Ovary (tissue), 7 donors: ENCODE measurements at regions not wholly inside any gene's neighbourhood (a gene's known extent, or its start where the extent isn't known, plus 50 kb on each side); places are given as distances from the start of the nearest gene placed in this dataset.

Experiments
- DNase-seq, 5 donors: peaks; one replicate each; pipeline ENCODE4 v3.0.0-alpha.2; 2019 to 2020
- H3K27ac ChIP-seq, 2 donors: fragments of 200-600 bp; one replicate each; pipeline versions ENCODE4 v1.5.1 to v1.8.0; 2019 to 2022
- H3K27me3 ChIP-seq: fragments of 200-600 bp; one replicate; pipeline ENCODE4 v1.8.0; 2022
- H3K36me3 ChIP-seq: fragments of 200-600 bp; sonication (generic); one replicate; pipeline ENCODE4 v1.5.1; 2019
- H3K4me1 ChIP-seq: one replicate; pipeline ENCODE4 v1.8.1; 2013; ENCODE audit warnings: mild to moderate bottlenecking, moderate library complexity; ENCODE audit not compliant: insufficient read depth
- H3K4me3 ChIP-seq: fragments of 200-600 bp; sonication (generic); one replicate; pipeline ENCODE4 v1.5.1; 2017
- H3K9me3 ChIP-seq, 2 donors: fragments of 200-600 bp in 1 of 2; sonication (generic) in 1 of 2; one replicate each; pipeline versions ENCODE4 v1.5.1 to v1.8.1; 2013 to 2019; ENCODE audit warnings: mild to moderate bottlenecking in 1 of 2, moderate library complexity in 1 of 2
- CTCF ChIP-seq, 3 donors: fragments of 450-650 bp in 2 of 3; fragments of 200-600 bp in 1 of 3; IDR thresholded peaks; one replicate each; pipeline versions ENCODE4 v1.5.1 to v1.8.0; 2016 to 2022; ENCODE audit warnings: antibody characterized with exemption in 3 of 3, mild to moderate bottlenecking in 1 of 3
- EP300 ChIP-seq: sonication (generic); formaldehyde crosslinking; IDR thresholded peaks from one replicate; pipeline ENCODE4 v1.6.1; 2017; ENCODE audit warnings: antibody characterized with exemption
- POLR2A ChIP-seq: fragments of 450-650 bp; IDR thresholded peaks from one replicate; pipeline ENCODE4 v1.6.1; 2017; ENCODE audit warnings: antibody characterized with exemption, mild to moderate bottlenecking, moderate library complexity
- WGBS, 3 donors: extraction: QIAGEN DNeasy Blood & Tissue Kit in 1 of 3; methylation state at CpG; one replicate each; pipeline versions ENCODE4 v1.1.5 to v1.1.7; 2013 to 2017; 5-methylcytosine and 5-hydroxymethylcytosine counted together
- intact Hi-C, 4 donors: fragments of 100-400 bp; cut with DNase I; formaldehyde crosslinking; loops; one replicate each; pipeline versions ENCODE4 v1.11.0 to v1.15.1; 2022 to 2023
- donor health status: DM: no; HTN: no; CAD: no; lungs with moderate emphysema.
- donor health status: DM: no; HTN: no; CAD: no.
- donor health status: Bipolar disorder and iron deficiency.
- donor health status: DM: no; HTN: no; CAD: no.
- donor health status: DM: yes; HTN: yes; CAD: no.

DNA sequence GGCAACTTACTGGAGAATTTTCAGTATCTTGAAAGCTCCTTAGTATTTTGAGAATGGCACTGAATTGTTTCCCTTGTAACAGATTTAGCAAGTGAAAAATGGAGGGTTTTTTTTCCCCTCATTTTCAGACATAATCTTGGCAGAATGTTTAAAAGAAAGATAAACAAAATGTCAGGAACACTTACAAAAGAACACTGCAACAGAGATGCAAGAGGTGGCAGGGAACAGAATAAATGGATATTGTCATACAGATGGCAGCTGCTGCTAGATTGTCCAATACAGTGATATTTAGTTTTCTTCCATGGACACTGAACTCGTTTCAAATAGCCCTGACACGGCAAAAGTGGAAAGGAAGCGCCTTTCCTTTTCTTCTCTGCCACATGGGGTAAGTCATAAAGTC lies 76.9 kb upstream of the ZNF608 start:
- H3K4me1 ChIP-seq: no peaks in the 10 kb centered on the region
- no peaks in the 10 kb centered on the region for H3K27me3 ChIP-seq
- WGBS, 3 donors: 58 to 68% (median 60%) methylated on average over 3 of the region's 3 CpGs
- no peak for DNase-seq
- intact Hi-C loops: no loop called here
- no peak overlapping the region for H3K27ac ChIP-seq
- H3K9me3 ChIP-seq: no peaks in the 10 kb centered on the region
- no peaks in the 10 kb centered on the region for H3K36me3 ChIP-seq
- no peak for TF ChIP-seq EP300
- no peak for TF ChIP-seq CTCF (IDR thresholded peaks at IDR 0.05)
- no peak for TF ChIP-seq POLR2A
- H3K4me3 ChIP-seq: no peak overlapping the region

DNA sequence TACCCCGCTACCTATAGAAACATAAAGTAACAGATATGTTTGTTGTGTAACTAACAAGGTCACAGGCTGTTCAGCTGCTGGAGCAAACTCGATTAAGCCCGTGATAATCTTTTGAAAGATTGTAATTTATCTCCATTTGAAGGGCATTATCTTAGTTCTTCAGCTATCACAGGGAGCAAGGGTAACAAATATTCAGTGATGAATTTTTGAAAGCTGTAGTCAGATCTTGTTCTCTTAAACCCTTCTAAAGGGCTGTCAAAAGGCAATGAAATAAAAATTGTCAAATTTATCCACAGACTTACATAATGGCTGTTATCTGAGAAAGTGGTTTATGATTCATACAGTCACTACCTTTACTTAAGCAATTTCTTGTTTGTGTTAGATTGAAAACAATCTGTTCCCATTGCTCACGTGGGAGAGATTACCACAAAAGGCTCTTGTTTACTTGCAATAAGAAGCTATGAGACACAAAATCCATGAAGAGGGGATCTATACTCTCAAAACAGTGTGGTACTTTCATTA lies 78.3 kb upstream of the ZNF608 start:
- H3K36me3 ChIP-seq: no peaks in the 10 kb centered on the region
- DNase-seq: no peak
- H3K27ac ChIP-seq: no peak overlapping the region
- no peaks in the 10 kb centered on the region for H3K4me1 ChIP-seq
- WGBS, 3 donors: 33 to 41% (median 36%) methylated on average over 4 of the region's 4 CpGs
- TF ChIP-seq EP300 (no peak), POLR2A (no peak), CTCF (IDR thresholded peaks at IDR 0.05) (no peak)
- no peaks in the 10 kb centered on the region for H3K9me3 ChIP-seq
- no peak overlapping the region for H3K4me3 ChIP-seq
- H3K27me3 ChIP-seq: no peaks in the 10 kb centered on the region
- intact Hi-C loops: no loop called here

DNA sequence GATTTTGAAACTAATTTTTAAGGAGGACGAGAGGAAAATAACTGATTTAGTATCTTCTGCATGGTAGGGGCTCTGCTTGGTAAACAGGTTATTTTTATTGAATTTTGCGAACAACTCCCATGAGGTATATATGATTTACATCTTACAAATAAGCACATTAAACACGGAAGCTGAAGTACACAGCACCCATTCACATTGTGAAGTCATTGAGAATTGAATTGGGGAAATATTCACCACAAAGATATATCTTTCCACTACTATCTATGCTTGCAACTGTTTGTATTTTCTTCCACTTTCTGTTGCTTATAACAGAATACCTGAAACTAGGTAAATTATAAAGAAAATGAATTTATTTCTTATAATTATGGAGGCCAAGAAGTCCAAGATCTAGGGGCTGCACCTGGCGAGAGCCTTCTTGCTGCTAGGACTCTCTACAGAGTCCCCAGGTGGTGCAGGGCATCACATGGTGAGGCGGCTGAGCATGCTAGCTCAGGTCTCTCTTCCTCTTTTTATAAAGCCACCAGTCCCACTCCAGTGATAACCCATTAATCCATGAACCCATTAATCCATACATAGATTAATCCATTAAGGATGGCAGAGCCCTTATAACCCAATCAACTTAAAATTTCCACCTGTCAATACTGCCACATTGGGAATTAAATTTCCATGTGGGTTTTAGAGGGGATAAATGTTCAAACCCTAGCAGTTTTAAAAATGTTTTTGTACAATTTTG lies 79.0 kb upstream of the ZNF608 start:
- WGBS, 3 donors: 91 to 94% (median 93%) methylated on average over 5 of the region's 5 CpGs
- Histone ChIP-seq H3K4me3 (no peak overlapping the region), H3K27ac (no peak overlapping the region), H3K27me3 (no peaks in the 10 kb centered on the region), H3K4me1 (no peaks in the 10 kb centered on the region), H3K9me3 (no peaks in the 10 kb centered on the region), H3K36me3 (no peaks in the 10 kb centered on the region)
- no peak for DNase-seq
- intact Hi-C loops: no loop called here
- TF ChIP-seq CTCF (IDR thresholded peaks at IDR 0.05): no peak
- no peak for TF ChIP-seq EP300
- no peak for TF ChIP-seq POLR2A

GRCh38 chr5:124825983-124826337 lies 79.5 kb upstream of the ZNF608 start:
- no peak overlapping the region for H3K4me3 ChIP-seq
- TF ChIP-seq POLR2A: no peak
- TF ChIP-seq CTCF (IDR thresholded peaks at IDR 0.05): no peak
- no peak for TF ChIP-seq EP300
- H3K4me1 ChIP-seq: no peaks in the 10 kb centered on the region
- H3K9me3 ChIP-seq: no peaks in the 10 kb centered on the region
- H3K27ac ChIP-seq: no peak overlapping the region
- no peaks in the 10 kb centered on the region for H3K27me3 ChIP-seq
- no peak for DNase-seq
- H3K36me3 ChIP-seq: no peaks in the 10 kb centered on the region
- 96 to 100% (median 99%) methylated on average over 1 of the region's 1 CpG for WGBS, 3 donors
- intact Hi-C loops: no loop called here
